ENCODE measurements at regions not wholly inside any gene's neighbourhood (a gene's known extent, or its start where the extent isn't known, plus 50 kb on each side); places are given as distances from the start of the nearest gene placed in this dataset.
"Not testable (repeated sequence)": the region's sequence is repeated elsewhere in the genome, so short reads cannot be mapped to it uniquely, and the experiment has no call there.

- DNase-seq (ENCODE audit: low spot score) = no peak
These were observed 218.0 kb upstream of the PCSK5 start for GRCh38 chr9:75672478-75672877.

DNA sequence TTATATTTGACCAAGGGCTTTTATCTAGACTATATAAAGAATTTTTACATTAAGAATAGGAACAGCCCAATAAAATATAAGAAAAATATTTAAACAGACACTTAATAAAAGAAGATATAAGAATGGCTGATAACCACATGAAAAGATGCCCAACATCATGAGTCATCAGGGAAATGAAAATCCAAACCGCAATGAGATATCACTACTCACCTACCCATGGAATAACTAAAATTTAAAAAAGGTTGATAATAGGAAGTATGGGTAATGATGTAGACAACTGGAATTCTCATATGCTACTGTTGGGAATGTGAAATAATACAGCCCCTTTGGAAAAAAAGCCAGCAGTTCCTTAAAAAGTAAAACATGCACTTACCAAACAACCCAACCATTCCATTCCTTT is 206.9 kb upstream of the PCSK5 start:
- no peak for DNase-seq (ENCODE audit: low spot score)

DNA sequence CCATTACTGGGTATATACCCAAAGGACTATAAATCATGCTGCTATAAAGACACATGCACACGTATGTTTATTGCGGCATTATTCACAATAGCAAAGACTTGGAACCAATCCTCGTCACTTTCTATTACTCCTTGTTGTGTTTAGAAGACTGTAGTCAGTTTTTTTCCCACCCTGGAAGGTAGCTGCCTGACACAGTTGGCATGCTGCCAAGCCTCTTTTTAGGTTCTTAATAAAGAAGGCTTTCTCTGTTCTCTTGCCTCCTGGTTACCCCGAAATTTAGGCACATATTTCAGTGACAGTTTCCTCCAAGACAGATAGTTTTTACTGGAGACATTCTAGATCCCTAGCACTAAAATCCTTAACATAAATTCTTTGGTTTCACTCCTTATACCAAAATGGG is 205.4 kb upstream of the PCSK5 start:
- no peak for DNase-seq (ENCODE audit: low spot score)

GRCh38 chr9:75687359-75687953 is 203.0 kb upstream of the PCSK5 start:
- DNase-seq (ENCODE audit: low spot score) = no peak

GRCh38 chr9:75690551-75690950 is 199.9 kb upstream of the PCSK5 start:
- not testable (repeated sequence) for DNase-seq (ENCODE audit: low spot score)

DNA sequence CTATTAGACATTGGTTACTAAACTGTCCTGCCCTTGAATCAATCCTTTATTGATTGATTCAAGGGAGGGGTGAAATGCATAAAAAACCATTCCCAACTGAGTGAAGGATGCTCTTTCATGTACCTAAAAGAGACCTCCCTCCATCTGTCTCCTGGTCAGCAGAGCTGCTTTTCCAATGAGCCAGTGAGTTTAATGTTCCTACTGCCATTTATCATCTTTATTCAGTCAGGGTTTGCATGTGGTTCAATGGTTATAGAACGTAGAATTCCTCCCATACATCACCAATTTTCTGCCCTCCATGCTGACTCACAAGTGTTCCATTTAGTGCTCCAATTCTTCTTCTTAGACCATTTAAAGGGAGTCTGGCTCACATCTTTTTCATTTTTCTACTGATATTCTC is 199.1 kb upstream of the PCSK5 start:
- no peak for DNase-seq (ENCODE audit: low spot score)

DNA sequence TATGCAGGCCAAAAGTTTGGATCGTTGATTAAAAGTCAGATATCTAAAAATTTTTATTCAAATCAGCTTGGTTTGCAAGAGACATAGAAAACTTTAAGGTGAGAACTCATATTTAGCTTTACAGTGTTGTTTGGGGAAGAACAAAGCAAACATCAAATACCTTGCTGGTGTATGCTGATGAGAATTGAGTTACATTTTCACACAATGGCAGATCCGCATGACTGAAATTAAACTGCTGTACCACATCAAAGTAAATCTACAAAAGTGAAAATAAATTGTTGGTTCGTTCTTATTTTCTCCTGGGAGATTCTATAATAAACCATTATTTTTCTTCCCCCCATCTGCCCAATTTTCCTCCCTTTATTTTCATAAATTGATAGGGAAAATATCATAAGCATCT is 198.2 kb upstream of the PCSK5 start:
- no peak for DNase-seq (ENCODE audit: low spot score)

- DNase-seq (ENCODE audit: low spot score) = no peak
These were observed 194.6 kb upstream of the PCSK5 start for GRCh38 chr9:75695921-75696320.

DNA sequence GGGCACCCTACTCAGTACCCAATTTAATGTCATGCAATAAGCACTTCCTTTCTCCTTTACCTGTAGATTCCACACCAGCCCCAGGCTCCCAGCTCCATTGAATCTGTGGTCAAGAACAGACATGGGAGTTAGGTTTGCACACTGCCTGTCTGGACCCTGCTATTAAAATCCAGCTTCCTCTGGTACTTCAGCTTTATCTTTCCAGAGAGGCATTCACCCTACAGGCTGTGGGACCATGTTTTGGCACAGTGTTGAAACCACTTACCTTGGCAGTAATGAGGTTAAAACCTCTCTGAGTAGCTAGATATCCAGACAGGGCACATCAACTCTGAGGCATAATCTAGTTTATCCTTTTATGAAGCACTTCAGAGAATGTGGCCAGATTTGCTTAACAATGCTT is 191.5 kb upstream of the PCSK5 start:
- DNase-seq (ENCODE audit: low spot score) = no peak

DNA sequence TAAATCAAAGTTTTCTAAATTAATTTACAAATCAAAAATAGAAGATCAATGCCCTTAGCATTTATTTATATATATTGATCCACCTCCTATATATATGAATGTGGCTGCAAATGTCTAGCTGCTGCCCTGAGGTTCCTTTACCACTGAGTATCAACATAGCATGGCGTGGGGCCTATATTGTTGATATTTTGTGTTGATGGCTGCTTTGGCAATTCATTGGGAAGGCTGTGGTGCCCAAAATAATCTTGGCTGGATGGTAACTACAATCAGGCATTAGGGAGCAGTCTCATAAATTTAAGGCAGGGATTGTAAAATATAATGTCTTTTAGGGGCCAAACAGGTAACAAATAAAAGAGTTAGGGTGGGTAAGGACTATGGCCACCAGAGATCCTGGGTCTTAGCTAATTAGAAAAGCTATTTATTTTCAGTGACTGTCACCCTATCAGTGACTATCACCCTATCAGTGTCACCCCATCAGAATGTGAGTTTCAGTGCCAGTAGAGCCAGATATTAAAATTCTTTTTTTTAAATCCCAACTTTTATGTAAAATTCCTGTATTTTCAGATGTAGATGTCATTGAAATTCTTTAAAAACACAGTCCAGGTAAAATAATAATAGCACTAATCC is 190.7 kb upstream of the PCSK5 start:
- no peak for DNase-seq (ENCODE audit: low spot score)

DNA sequence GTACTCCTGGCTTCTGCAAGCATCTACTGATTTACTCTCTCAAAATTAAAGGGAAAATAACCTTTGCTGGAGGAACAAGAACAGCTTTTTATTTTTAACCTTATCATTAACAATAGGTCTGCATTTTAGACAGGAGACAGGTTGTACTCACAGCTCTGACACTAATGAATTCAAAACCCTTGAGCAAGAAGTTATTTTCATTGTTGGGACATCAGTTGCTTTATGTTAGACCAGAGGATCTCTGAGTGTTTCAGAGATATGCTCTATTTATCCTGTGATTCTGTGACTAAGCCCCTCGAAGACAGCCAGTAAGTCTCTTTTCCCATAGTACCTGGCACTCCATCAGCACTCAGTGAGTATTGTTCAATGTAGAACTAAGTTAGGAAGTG is 190.2 kb upstream of the PCSK5 start:
- DNase-seq (ENCODE audit: low spot score) = no peak

GRCh38 chr9:75707191-75707590 is 183.3 kb upstream of the PCSK5 start:
- no peak for DNase-seq (ENCODE audit: low spot score)

- DNase-seq (ENCODE audit: low spot score) = no peak
These were observed 180.8 kb upstream of the PCSK5 start for GRCh38 chr9:75709698-75710097.

DNA sequence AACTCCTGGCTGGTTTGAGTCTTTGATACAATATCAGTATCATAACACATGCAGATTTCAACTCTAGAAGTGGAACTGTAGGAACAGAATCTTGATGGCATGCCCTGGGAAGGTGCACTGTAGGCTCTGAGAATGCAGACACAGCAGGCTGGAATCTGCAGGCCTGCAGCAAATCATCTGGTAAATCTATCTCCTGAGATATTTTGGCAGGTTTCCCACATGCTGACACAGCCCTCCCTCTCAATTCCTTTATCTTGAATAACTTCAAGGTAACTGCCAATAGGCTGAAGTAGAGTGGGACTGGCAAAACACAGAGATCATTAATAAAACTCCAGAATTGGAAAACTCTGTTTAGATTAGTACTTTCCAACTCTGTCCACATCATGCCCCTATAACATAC is 177.8 kb upstream of the PCSK5 start:
- no peak for DNase-seq (ENCODE audit: low spot score)

- no peak for DNase-seq (ENCODE audit: low spot score)
These were observed 177.1 kb upstream of the PCSK5 start for GRCh38 chr9:75713335-75713734.

DNA sequence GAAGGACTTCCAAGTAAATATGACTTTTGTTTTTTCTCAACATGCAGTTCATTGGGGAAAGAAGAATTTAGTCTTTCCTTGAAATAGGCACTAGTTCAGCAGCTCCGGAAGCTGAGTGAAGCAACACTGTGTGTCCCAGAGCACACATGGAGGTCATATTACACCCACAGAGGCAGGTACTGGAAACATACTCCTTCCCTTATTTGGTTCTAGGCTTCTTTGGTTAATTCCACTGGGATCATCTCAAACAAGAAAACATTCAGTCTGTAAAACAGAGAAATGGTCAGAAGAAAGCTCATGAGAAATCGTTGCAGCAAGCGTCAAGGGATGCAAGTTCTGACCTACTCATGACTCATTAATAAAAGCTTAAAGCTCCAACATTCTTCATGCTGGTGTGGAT is 175.1 kb upstream of the PCSK5 start:
- no peak for DNase-seq (ENCODE audit: low spot score)

GRCh38 chr9:75718677-75719076 is 171.8 kb upstream of the PCSK5 start:
- DNase-seq (ENCODE audit: low spot score) = no peak

DNA sequence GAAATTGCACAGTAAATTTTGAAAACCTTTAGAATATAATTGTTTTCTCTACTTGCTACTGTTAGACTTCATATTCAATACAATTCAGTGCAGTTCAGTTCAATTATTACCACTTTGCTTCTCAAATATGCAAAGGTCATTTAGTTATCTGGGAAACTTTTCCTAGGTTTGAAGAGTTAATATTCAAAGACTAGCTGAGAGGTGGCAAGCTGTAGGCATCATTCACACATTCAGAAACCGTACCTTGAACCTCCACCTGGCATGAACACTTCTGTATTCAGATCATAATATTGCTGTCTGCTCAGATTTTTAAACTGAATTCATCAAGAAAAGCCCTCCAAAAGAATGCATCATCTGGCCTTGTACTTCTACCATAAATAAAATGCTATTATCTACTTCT is 162.1 kb upstream of the PCSK5 start:
- DNase-seq (ENCODE audit: low spot score) = no peak

DNA sequence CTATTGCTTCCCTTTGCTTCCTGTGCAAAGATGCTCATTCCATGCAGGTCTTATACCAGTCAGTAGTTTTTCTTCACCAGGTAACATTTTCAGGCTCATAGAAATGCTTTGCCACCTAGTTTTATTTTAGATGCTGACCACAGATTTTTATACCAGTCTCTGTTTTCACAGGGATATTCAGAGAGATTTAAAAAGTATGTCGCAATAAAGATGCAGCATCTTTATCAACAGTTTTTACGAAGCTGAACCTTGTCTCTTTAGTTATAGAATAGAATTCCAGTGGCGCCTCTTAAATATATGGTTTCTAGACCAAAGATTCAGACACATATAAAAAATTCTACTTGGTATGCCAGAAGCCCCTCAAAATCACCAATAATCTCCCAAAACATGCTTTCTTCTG is 155.7 kb upstream of the PCSK5 start:
- DNase-seq (ENCODE audit: low spot score) = no peak

DNA sequence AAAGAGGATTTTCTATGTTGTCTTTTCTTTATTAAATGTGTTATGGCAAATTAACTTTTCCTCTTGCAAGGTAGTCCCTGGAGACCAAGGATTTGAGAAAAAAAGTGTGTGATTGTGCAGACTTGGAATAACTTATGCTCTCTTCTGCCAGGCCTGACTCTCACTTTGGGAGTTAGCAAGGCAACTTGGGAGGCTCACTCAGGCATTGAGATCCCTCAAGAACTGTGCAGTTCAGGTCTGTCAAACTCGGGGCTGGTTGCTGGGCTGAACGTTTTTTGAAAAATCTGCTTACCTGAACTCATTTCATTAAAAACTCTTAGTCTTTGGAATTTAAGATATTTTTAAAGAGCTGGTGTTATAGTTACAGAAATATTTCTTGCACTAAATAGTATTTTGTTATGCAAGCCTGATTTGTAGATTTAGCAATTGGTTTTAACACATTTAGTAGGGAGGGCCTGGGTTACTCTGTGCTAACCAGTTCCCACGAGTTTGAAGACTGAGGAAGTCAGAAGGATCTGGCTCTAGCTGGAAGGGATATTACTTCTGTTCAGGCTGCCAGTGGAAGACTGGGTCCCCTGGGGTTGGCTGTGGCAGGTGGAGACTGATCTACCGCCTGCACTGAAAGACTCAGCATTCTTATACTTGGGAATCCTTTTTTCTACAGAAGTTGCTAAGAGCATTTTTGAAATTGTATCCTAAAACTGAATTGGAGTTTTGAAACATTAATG is 150.4 kb upstream of the PCSK5 start:
- DNase-seq (ENCODE audit: low spot score) = no peak

GRCh38 chr9:75743855-75744254 is 146.6 kb upstream of the PCSK5 start:
- DNase-seq (ENCODE audit: low spot score) = no peak

DNA sequence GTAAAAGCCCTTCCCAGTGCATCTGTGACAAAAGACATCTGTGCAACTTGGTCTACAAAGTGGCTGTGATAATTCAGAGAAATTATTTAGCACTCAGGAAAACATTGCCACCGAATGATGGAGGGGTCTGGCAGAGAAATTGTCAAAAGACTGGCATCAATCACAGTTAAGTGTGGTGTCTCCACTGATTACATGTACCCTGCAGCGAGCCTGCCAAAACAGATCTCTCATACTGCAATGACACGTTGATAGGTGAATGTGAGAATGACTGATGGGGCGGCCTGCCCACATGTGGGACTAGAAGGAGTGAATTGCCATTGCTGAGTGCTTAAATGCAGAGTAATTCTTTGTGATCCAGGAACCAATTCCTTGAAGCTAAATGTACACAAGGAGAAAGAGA is 136.4 kb upstream of the PCSK5 start:
- no peak for DNase-seq (ENCODE audit: low spot score)

- DNase-seq (ENCODE audit: low spot score) = no peak
These were observed 115.3 kb upstream of the PCSK5 start for GRCh38 chr9:75775166-75775565.

All from germinal center (tissue), 1 donor.